Nephron progenitor cell (in vitro differentiated cells): ENCODE measurements at regions not wholly inside any gene's neighbourhood (a gene's known extent, or its start where the extent isn't known, plus 50 kb on each side); places are given as distances from the start of the nearest gene placed in this dataset.

Experiments used
- DNase-seq: peaks from one replicate; pipeline ENCODE4 v3.0.0; 2021
- H3K27ac Mint-ChIP-seq: 2 replicates; pipeline ENCODE4 v1.8.0; 2021; ENCODE audit warnings: mild to moderate bottlenecking, moderate library complexity, mixed read lengths
- H3K27me3 Mint-ChIP-seq: 2 replicates; pipeline ENCODE4 v1.8.0; 2021; ENCODE audit warnings: mild to moderate bottlenecking, low read depth, mixed read lengths; ENCODE audit not compliant: poor library complexity
- H3K36me3 Mint-ChIP-seq: 2 replicates; pipeline ENCODE4 v1.8.0; 2021; ENCODE audit warnings: low read depth, mixed read lengths
- H3K4me1 Mint-ChIP-seq: 2 replicates; pipeline ENCODE4 v1.8.0; 2021; ENCODE audit warnings: mixed read lengths
- H3K4me3 Mint-ChIP-seq: 2 replicates; pipeline ENCODE4 v1.8.0; 2021; ENCODE audit warnings: mild to moderate bottlenecking, moderate library complexity, mixed read lengths
- H3K9me3 Mint-ChIP-seq: 2 replicates; pipeline ENCODE4 v1.8.0; 2021; ENCODE audit warnings: mild to moderate bottlenecking, moderate library complexity, mixed read lengths
- TF ChIP-seq, protein P1 (sequence below): fragments of 200-600 bp; sonication (generic); IDR thresholded peaks from 2 replicates; pipeline ENCODE4 v1.5.0; 2021; ENCODE audit warnings: antibody characterized with exemption

DNA sequence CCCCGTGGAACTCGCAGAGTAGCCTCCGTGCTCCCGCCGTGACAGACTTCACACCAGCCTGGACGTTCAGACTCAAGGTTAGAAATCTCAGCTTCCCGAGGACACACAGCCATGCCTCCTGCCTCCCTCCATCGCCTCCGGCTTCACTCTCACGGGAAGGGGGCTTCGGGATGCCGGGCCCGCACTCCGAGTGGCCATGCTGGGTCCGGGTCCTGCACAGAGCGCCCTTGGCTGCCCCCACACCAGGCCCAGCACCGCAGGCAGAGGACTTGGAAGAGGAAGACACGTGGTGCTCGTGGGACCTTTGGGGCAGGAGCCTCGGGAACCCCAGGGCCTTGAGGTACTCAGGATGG, 89.8 kb downstream of the PDGFA start:
- Mint-ChIP-seq H3K27me3 (peaks cover 18% of the 10 kb centered on the region), H3K4me1 (peaks cover 19% of the 10 kb centered on the region), H3K36me3 (no peaks in the 10 kb centered on the region), H3K4me3 (no peak overlapping the region), H3K27ac (no peak overlapping the region), H3K9me3 (peaks cover 12% of the 10 kb centered on the region)
- TF ChIP-seq, protein P1, sequence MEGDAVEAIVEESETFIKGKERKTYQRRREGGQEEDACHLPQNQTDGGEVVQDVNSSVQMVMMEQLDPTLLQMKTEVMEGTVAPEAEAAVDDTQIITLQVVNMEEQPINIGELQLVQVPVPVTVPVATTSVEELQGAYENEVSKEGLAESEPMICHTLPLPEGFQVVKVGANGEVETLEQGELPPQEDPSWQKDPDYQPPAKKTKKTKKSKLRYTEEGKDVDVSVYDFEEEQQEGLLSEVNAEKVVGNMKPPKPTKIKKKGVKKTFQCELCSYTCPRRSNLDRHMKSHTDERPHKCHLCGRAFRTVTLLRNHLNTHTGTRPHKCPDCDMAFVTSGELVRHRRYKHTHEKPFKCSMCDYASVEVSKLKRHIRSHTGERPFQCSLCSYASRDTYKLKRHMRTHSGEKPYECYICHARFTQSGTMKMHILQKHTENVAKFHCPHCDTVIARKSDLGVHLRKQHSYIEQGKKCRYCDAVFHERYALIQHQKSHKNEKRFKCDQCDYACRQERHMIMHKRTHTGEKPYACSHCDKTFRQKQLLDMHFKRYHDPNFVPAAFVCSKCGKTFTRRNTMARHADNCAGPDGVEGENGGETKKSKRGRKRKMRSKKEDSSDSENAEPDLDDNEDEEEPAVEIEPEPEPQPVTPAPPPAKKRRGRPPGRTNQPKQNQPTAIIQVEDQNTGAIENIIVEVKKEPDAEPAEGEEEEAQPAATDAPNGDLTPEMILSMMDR: no peak
- DNase-seq: no peak

DNA sequence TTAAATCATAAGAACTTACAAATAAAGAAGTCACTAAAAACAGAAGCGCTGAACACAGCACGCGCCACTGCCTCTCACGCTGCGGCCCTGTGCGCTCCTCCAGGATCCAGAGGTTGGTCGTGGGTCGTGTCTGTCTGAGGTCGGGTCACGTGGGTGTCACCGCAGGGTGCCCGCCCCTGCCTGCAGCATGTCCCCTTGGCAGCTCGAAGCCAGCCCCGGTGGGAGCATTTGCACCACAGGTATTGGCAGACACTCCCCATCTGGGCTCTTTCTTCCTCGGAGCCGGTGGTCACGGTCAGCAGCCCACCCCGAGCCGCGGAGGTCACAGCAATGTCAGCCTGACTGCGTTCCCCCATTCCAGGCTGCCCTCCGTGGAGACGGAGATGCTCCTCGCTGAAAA, 88.6 kb downstream of the PDGFA start:
- TF ChIP-seq, protein P1: no peak
- no peak overlapping the region for H3K27ac Mint-ChIP-seq
- peaks cover 25% of the 10 kb centered on the region for H3K4me1 Mint-ChIP-seq
- peaks cover 12% of the 10 kb centered on the region for H3K9me3 Mint-ChIP-seq
- H3K27me3 Mint-ChIP-seq: peaks cover 23% of the 10 kb centered on the region
- no peak overlapping the region for H3K4me3 Mint-ChIP-seq
- no peak for DNase-seq
- no peaks in the 10 kb centered on the region for H3K36me3 Mint-ChIP-seq

DNA sequence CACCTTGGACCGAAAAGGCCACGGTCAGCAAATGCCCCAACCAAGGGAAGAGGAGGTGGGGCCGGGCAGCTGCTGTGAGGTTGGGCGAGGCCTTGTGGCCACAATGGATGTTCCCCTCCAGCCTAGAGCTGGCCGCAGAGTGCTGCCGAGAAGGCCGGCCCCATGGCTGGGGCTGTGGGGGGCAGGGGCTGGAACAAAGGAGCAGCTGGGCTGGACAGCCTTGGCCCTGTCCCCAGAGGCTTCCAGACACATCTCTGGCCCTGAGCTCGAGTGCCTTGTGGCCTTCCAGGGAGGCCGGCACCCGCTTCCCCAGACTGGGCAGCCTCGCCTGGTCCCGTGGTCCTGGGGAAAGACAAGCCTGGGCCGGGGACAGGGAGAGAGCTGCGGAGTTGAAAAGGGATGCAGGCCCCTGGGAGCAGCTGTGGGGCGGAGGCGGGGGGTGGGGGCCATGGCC, 88.0 kb downstream of the PDGFA start:
- peaks cover 23% of the 10 kb centered on the region for H3K27me3 Mint-ChIP-seq

DNA sequence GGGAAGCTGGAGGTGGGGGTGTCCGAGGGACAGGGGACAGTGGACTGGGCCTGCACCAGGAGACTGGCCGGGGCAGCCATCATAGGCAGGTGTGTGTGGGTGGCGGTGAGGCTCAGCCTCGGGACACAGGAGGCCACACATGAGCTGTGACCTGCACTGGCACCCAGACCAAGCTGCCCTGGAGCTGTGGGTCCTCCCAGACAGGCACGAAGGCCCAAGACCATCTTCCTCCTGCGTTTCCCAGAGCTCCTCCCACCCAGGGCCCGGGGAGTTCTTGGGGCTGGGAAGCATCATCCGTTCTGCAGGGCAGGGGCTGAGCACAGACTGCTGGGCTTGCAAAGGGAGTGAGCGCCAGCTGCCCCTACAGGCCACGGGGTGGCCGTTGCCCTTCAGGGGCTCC, 87.4 kb downstream of the PDGFA start:
- no peak for DNase-seq
- no peak overlapping the region for H3K27ac Mint-ChIP-seq
- TF ChIP-seq, protein P1: no peak
- peaks cover 23% of the 10 kb centered on the region for H3K27me3 Mint-ChIP-seq
- peaks cover 6% of the 10 kb centered on the region for H3K9me3 Mint-ChIP-seq
- no peak overlapping the region for H3K4me3 Mint-ChIP-seq
- no peaks in the 10 kb centered on the region for H3K36me3 Mint-ChIP-seq
- peaks cover 31% of the 10 kb centered on the region for H3K4me1 Mint-ChIP-seq

More for the DNA sequence above, 88.0 kb downstream of the PDGFA start:
- H3K27ac Mint-ChIP-seq: no peak overlapping the region
- TF ChIP-seq, protein P1: no peak
- peaks cover 30% of the 10 kb centered on the region for H3K4me1 Mint-ChIP-seq
- H3K9me3 Mint-ChIP-seq: peaks cover 11% of the 10 kb centered on the region
- no peak overlapping the region for H3K4me3 Mint-ChIP-seq
- H3K36me3 Mint-ChIP-seq: no peaks in the 10 kb centered on the region
- DNase-seq: no peak

DNA sequence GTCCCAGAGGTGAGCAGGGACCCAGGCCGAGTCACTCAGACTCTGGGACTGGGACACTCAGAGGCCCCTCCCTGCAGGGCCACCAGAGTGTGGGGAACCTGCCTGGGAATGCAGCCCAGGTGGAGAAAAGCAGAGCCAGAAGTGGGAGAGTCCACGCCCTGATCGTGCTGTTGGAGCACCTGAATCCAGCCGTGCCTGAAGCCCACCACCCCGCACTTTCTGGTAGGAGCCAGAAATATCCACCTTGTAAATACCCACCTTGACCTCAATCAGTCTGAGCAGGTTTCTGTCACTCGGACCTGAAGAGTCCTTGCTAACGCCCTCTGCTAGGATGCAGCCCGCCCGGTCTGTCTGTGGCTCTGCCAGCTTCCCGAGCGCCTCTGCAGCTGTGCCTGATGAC, 86.7 kb downstream of the PDGFA start:
- TF ChIP-seq, protein P1: no peak
- peaks cover 20% of the 10 kb centered on the region for H3K27me3 Mint-ChIP-seq
- H3K4me1 Mint-ChIP-seq: peaks cover 37% of the 10 kb centered on the region
- no peaks in the 10 kb centered on the region for H3K36me3 Mint-ChIP-seq
- no peak overlapping the region for H3K27ac Mint-ChIP-seq
- H3K9me3 Mint-ChIP-seq: peaks cover 4% of the 10 kb centered on the region
- no peak for DNase-seq
- H3K4me3 Mint-ChIP-seq: no peak overlapping the region

DNA sequence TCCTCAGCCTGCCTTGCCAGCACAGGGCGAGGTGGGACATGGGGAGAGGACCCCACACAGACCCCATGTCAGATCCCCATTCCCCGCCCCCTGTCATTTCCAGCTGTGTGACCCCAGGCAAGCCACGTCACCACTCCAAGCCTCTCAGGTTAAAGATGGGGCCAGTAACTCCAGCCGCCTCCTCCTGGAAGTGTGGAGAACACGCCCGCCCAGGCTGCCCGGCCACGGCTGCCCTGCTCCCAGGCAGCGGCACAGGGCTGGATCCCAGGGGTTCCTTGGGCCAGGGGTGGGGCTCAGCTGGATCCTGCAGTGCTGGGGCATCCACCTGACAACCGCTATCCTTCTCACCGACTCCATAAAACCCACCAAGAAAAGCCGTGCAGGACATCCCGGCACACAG, 86.1 kb downstream of the PDGFA start:
- Mint-ChIP-seq H3K27me3 (peaks cover 20% of the 10 kb centered on the region), H3K9me3 (peaks cover 4% of the 10 kb centered on the region), H3K4me1 (peaks cover 39% of the 10 kb centered on the region), H3K36me3 (no peaks in the 10 kb centered on the region), H3K27ac (no peak overlapping the region), H3K4me3 (no peak overlapping the region)
- TF ChIP-seq, protein P1: no peak
- DNase-seq: no peak
